Lower leg skin (tissue), 3 donors: ENCODE measurements at regions not wholly inside any gene's neighbourhood (a gene's known extent, or its start where the extent isn't known, plus 50 kb on each side); places are given as distances from the start of the nearest gene placed in this dataset.

Experiments used
- CTCF ChIP-seq, 3 donors: fragments of 450-650 bp; IDR thresholded peaks; one replicate each; pipeline ENCODE4 v1.5.1; 2016; ENCODE audit warnings: antibody characterized with exemption in 3 of 3, mild to moderate bottlenecking in 3 of 3, moderate library complexity in 2 of 3
- POLR2A ChIP-seq, 2 donors: fragments of 450-650 bp; IDR thresholded peaks; one replicate each; pipeline ENCODE4 v1.6.1; 2016 to 2017; ENCODE audit warnings: antibody characterized with exemption in 2 of 2, mild to moderate bottlenecking in 1 of 2, moderate library complexity in 1 of 2

- TF ChIP-seq CTCF (IDR thresholded peaks at IDR 0.05) (no peak), POLR2A (IDR thresholded peaks at IDR 0.05) (no peak)
Measured at GRCh38 chr15:31806106-31806505, 224.2 kb upstream of the CHRNA7 start.
